NCI-H2029 treated with DMSO at 0.1 percent for 48 hours (cell line): ENCODE measurements at regions not wholly inside any gene's neighbourhood (a gene's known extent, or its start where the extent isn't known, plus 50 kb on each side); places are given as distances from the start of the nearest gene placed in this dataset.
"Not testable (repeated sequence)": the region's sequence is repeated elsewhere in the genome, so short reads cannot be mapped to it uniquely, and the experiment has no call there.

Experiments
- DNase-seq: peaks from one replicate; lab custom pipeline; 2025; lab: John Stamatoyannopoulos, UW

GRCh38 chr18:4765401-4765800, 310.3 kb upstream of the DLGAP1 start:
- no peak for DNase-seq

DNA sequence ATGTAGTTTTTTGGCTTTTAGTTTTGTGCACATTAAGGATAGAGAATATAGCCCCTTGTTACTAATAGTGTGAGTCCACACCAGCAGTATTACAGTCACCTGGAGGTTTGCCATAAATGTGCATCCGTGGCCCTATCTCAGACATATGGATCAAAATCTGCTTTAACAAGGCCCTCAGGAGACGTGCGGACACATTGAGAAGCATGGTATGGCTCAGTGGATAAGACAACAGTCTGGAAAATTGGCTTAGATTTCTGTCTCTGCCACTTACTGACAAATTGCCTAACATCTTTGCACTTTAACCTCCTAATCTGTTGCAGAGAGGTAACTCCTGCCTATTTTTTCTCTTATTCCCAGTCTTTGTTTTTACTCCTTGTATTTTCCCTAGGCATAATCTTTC, 307.2 kb upstream of the DLGAP1 start:
- DNase-seq: no peak

- no peak for DNase-seq
Observed at GRCh38 chr18:4758980-4759379, 303.9 kb upstream of the DLGAP1 start.

DNA sequence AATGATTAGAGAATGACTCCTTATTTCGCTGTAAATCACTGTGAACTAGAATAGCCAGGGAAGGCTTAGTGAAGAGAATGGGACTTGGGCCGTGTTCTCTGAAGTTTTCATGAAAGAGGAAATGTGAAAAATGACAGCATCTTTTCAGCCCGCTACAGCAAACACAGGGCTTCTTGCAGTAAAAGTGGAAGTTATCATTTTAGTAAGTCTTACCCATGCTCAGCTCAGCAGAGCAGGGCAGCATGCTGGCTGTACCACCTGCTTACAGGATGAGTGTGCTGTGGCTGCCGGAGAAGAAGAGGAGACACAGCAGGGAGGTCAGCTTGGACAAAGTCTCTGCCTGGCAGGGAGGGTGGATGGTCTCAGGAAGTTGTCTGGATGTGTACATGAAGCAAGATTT, 300.7 kb upstream of the DLGAP1 start:
- no peak for DNase-seq

DNA sequence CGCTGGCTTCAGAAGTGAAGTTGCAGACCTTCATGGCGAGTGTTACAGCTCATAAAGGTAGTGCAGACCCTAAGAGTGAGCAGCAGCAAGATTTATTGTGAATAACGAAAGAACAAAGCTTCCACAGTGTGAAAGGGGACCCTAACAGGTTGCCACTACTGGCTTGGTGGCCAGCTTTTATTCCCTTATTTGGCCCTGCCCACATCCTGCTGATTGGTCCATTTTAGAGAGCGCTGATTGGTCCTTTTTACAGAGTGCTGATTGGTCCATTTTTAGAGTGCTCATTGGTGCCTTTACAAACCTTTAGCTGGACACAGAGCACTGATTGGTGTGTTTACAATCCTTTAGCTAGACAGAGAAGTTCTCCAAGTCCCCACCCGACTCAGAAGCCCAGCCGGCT, 298.0 kb upstream of the DLGAP1 start:
- not testable (repeated sequence) for DNase-seq

DNA sequence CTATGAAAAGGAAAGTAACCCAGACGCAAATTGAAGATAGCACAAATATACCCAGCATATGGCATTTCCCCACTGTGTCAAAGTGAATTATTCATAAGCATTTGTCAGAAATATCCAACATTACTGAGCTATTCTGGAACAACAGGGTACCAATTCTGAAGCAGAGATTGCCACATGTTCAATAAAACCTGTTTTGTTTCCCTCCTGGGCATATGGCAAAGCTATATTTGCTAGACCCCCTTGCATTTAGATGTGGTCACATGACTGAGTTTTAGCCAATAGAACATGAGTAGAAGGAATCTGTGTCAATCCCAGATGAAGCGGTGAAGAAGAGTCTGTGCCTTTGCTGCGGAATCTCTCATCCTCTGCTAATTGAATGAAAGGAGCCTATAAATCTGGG, 296.4 kb upstream of the DLGAP1 start:
- no peak for DNase-seq

DNA sequence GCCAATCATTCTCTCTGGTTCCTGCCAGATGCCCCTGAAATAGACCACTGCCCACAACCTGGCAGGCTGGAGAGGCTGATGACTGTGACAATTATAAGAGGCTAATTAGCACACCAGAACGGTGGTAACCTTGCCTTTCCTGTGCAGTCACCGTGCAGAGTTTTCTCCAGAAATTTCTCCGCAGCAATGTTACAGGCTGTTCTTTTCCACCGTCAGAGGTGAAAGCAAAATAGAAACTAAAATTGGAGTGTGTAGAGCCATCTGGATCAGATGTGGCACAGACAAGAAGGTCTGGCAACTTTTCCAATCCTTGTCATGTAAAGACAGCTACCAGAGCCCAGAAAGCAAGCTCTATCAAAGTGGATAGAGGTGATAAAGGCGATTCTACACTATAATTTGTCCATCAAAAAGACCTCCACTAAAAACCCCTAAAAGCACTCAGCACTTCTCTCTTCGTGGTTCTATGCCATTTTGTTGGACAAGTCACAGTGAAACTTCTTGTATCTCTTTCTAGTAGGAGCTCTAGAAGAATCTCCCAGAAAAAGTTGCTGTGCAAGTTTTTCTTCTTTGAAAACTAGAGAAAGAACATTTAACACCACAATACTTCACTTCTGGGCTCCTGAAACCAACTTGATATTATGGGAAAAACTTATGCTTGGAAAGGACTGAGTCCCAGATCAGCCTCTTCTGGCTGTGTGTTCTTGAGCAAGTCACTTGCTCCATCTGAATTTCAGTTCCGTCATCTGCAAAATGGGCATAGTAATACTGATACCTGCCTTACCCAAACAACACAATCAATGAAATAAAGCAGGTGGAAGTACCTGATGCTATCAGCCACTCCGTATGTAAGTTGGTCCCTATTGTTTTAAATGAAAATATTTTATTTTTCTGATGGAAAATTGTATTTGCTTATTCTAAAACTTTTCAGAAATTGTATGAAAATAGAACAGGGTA, 295.6 kb upstream of the DLGAP1 start:
- no peak for DNase-seq

DNA sequence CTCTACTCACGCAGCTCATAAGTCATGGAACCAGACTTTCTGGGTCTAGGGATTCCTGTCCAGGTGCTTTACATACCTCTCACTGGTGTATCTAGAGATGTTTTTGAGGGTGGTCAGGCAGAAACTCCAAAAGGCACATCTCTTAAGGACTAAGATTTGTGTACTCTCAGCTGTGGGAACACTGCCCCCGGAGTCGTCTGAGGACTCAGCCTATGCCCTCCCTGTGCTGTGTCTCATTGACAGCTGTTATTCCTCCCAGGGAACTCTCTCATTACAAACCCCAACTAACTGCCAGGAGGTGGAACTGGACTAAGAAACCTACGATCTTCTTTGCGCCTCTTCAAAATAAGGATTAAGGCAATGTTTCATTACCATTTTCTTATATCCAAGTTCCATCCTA, 293.9 kb upstream of the DLGAP1 start:
- DNase-seq: no peak

GRCh38 chr18:4734903-4735302, 279.8 kb upstream of the DLGAP1 start:
- no peak for DNase-seq

DNA sequence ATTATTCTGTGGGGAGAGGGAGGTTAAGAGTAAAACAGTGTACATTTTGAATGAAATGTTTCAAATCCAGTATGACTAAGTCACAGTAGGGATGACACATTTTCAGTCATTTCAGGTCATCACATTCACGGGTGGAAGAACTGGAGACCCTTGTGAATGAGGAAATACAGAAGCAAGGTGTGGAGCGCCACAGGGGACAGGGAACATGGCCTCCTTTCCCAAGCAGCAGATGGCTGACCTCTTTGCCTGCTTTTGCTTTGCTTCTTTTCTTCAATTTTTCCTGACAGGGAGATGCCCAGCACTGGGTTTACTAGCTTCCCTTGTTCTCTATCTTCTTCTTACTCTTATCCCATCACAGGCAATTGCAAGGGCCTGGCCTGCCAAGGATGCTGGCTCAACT, 278.9 kb upstream of the DLGAP1 start:
- no peak for DNase-seq

DNA sequence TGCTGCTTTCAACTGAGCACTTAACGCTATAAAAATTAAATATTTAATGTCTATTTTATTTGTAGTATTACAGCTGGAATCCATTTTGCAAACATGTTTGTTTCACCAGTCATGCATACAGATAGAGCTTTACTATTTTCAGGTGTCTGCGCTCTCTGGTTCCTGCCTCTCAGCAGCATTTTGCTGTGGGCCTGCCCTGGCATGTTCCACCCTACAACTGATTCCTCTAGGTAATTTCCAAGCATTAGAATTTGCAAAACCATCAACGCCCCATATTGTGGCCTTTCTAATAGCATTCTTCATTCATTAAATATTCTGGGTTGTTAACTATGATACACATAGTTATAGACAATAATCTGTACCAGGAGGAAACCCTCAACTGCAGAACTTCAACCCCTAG, 266.4 kb upstream of the DLGAP1 start:
- no peak for DNase-seq

- no peak for DNase-seq
Observed at GRCh38 chr18:4720518-4720917, 265.4 kb upstream of the DLGAP1 start.

GRCh38 chr18:4705894-4706293, 250.8 kb upstream of the DLGAP1 start:
- DNase-seq: no peak

- DNase-seq: no peak
Observed at GRCh38 chr18:4704781-4705180, 249.7 kb upstream of the DLGAP1 start.

GRCh38 chr18:4691836-4692235, 236.7 kb upstream of the DLGAP1 start:
- DNase-seq: no peak

- not testable (repeated sequence) for DNase-seq
Observed at GRCh38 chr18:4678685-4679084, 223.6 kb upstream of the DLGAP1 start.

DNA sequence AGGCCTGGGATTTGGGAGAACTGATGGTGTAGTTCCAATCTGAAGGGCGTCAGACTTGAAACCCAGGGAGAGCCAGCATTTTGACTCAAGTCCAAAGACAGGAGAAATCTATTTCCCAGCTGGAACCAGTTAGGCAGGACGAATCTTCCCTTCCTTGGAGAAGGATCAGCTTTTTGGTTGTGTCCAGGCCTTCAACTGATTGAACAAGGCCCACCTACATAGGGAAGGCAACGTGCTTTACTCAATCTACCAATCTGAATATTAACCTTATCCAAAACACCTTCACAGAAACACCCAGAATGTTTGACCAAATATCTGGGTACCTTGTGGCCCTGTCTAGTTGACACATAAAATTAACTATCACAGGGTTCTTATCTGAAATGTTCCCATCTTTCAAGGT, 221.9 kb upstream of the DLGAP1 start:
- no peak for DNase-seq

DNA sequence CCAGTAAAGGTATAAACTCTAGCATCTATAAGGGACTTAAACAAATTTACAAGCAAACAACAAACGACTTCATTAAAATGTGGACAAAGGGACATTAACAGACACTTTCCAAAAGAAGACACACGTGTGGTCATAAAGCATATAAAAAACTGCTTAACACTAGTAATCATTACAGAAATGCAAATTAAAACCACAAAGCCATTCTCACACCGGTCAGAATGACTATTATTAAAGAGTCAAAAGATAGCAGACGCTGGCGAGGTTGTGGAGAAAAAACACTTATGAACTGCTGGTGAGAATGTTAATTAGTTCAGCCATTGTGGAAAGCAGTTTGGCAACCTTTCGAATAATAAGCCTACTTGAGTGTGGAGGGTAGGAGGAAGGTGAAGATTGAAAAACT, 217.1 kb upstream of the DLGAP1 start:
- no peak for DNase-seq

- no peak for DNase-seq
Observed at GRCh38 chr18:4658804-4659203, 203.7 kb upstream of the DLGAP1 start.

GRCh38 chr18:4653418-4653817, 198.3 kb upstream of the DLGAP1 start:
- DNase-seq: no peak

- DNase-seq: no peak
Observed at GRCh38 chr18:4641771-4642368, 186.8 kb upstream of the DLGAP1 start.

DNA sequence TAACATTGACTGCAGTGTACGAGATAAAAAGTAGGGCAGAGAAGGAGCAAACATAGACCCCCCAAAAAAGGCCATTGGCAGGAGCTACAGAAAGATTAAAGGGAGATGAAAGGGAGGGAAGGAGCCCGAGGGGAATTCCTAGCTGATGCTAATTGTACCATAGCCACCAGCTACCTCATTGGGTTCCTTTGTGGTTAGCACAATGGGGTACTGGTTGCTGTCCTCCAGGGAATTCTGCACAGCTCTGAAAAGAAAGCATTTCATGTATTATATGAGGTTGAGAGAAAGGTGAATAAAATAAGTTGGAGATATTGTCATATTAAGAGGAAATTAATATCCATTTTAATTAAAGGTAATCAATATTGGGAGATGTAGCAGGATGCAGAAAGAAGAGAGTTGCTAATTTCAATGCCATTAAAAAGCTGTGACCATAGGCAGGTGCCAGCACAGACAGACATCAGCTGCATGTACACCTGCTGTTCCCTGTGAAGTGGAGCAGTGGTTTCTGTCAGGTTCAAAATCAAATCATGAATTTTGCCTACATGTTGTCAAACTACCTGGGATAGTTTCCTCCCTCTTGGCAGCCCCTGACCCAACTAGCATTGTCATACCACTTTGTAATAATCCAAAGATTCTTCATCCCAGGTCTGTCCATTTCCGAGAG, 185.4 kb upstream of the DLGAP1 start:
- no peak for DNase-seq
